HepG2 (cell line): ENCODE measurements at regions not wholly inside any gene's neighbourhood (a gene's known extent, or its start where the extent isn't known, plus 50 kb on each side); places are given as distances from the start of the nearest gene placed in this dataset.

Source experiments
- ATAC-seq: fragments of 200-7000 bp; cut with Tn5 transposase; 3 replicates; pipeline ENCODE4 v1.9.1; 2020; ENCODE audit warnings: mild to moderate bottlenecking, moderate library complexity
- BruUV-seq: library from RNA; stranded (reverse); fragments of 400-500 nt; replicated peaks from 2 replicates; lab custom pipeline; 2021; lab: Mats Ljungman, UMichigan
- CTCF ChIA-PET: fragments of 300-600 bp; formaldehyde crosslinking; extraction: SDS; loops from one replicate; lab custom pipeline; 2021; ENCODE audit warnings: low total read pairs, inconsistent platforms, low intra/inter-chr PET ratio; lab: Yijun Ruan, JAX
- POLR2A ChIA-PET: fragments of 350-600 bp; sonication (Branson Sonifier 250); formaldehyde crosslinking; loops from one replicate; lab custom pipeline; 2020; ENCODE audit warnings: antibody characterized with exemption, inconsistent platforms; lab: Yijun Ruan, JAX
- DNase-seq: peaks from one replicate; pipeline ENCODE4 v3.0.0-alpha.2; 2015; ENCODE audit warnings: low spot score
- FAIRE-seq: peaks from 3 replicates; lab custom pipeline; 2011; peaks lifted over from hg19 to GRCh38; lab: Jason Lieb, UNC
- H2AFZ ChIP-seq: one replicate; pipeline ENCODE4 v1.6.1; 2011; ENCODE audit warnings: low read length, inconsistent platforms
- H3K27ac ChIP-seq: fragments of 300-600 bp; 3 replicates; pipeline ENCODE4 v1.8.0; 2011; ENCODE audit warnings: mixed run types, mild to moderate bottlenecking, mixed read lengths, low read length, inconsistent platforms; ENCODE audit not compliant: insufficient read depth; ENCODE audit errors: extremely low read length
- H3K27me3 ChIP-seq, 2 experiments: fragments of 200-600 bp in 1 of 2; 2 replicates in 1 of 2; 3 replicates in 1 of 2; pipeline versions ENCODE4 v1.6.0 to v1.8.0; 2011; ENCODE audit warnings: low read length in 2 of 2, mild to moderate bottlenecking in 2 of 2, moderate library complexity in 2 of 2, inconsistent platforms in 1 of 2; ENCODE audit not compliant: insufficient read depth in 2 of 2, control insufficient read depth in 1 of 2
- H3K36me3 ChIP-seq, 2 experiments: fragments of 200-600 bp in 1 of 2; replicated peaks in 1 of 2; 2 replicates in 1 of 2; 3 replicates in 1 of 2; pipeline versions ENCODE4 v1.5.1 to v1.8.0; 2011; ENCODE audit warnings: low read length in 2 of 2, inconsistent platforms in 1 of 2; ENCODE audit not compliant: insufficient read depth in 2 of 2, control insufficient read depth in 1 of 2
- H3K4me1 ChIP-seq: 2 replicates; pipeline ENCODE4 v1.5.1; 2012; ENCODE audit warnings: low read length, inconsistent platforms; ENCODE audit not compliant: insufficient read depth
- H3K4me2 ChIP-seq: 2 replicates; pipeline ENCODE4 v1.6.0; 2011; ENCODE audit warnings: low read depth, low read length, inconsistent platforms
- H3K4me3 ChIP-seq, 3 experiments: fragments of 200-600 bp in 1 of 3; sonication (generic), shearing (Covaris generic) in 1 of 3; replicated peaks in 1 of 3; 2 replicates each; pipeline ENCODE4 v1.5.1; 2011 to 2016; ENCODE audit warnings: low read length in 3 of 3, inconsistent platforms in 2 of 3, low read depth in 2 of 3, mild to moderate bottlenecking in 2 of 3, control low read depth in 1 of 3, mixed read lengths in 1 of 3; ENCODE audit not compliant: insufficient read depth in 1 of 3
- H3K79me2 ChIP-seq: one replicate; pipeline ENCODE4 v1.6.1; 2011; ENCODE audit warnings: low read length, inconsistent platforms; ENCODE audit not compliant: insufficient read depth
- H3K9ac ChIP-seq: 2 replicates; pipeline ENCODE4 v1.6.0; 2011; ENCODE audit warnings: mild to moderate bottlenecking, low read depth, low read length, inconsistent platforms; ENCODE audit not compliant: insufficient read depth
- H3K9me3 ChIP-seq: 2 replicates; pipeline ENCODE4 v1.5.1; 2012; ENCODE audit warnings: mild to moderate bottlenecking, low read length
- H4K20me1 ChIP-seq: 2 replicates; pipeline ENCODE4 v1.6.0; 2011; ENCODE audit warnings: inconsistent platforms, mild to moderate bottlenecking, low read length, moderate library complexity; ENCODE audit not compliant: insufficient read depth
- ARHGAP35 ChIP-seq: sonication (generic); formaldehyde crosslinking; IDR thresholded peaks from 2 replicates; pipeline ENCODE4 v1.9.0; 2022; ENCODE audit warnings: mild to moderate bottlenecking, inconsistent platforms, moderate library complexity, missing genetic modification reagents, borderline replicate concordance
- BCL6 ChIP-seq: IDR thresholded peaks from 2 replicates; pipeline ENCODE4 v1.6.1; 2016; ENCODE audit warnings: missing genetic modification reagents, missing compliant biosample characterization
- CBX5 ChIP-seq: sonication (generic); formaldehyde crosslinking; IDR thresholded peaks from 2 replicates; pipeline ENCODE4 v1.4.0; 2020; ENCODE audit warnings: missing genetic modification reagents, borderline replicate concordance
- GATAD2A ChIP-seq: IDR thresholded peaks from 2 replicates; pipeline ENCODE4 v1.6.1; 2016
- HOXD1 ChIP-seq: sonication (generic); formaldehyde crosslinking; IDR thresholded peaks from 2 replicates; pipeline ENCODE4 v1.5.0; 2020; ENCODE audit warnings: missing genetic modification reagents
- PPARG ChIP-seq: conservative IDR thresholded peaks from 2 replicates; pipeline ENCODE4 v1.6.1; 2016; ENCODE audit warnings: missing biosample characterization, missing genetic modification reagents
- ZNF709 ChIP-seq: sonication (generic); formaldehyde crosslinking; IDR thresholded peaks from 2 replicates; pipeline ENCODE4 v1.5.0; 2020; ENCODE audit warnings: mild to moderate bottlenecking, missing genetic modification reagents
- ZNF746 ChIP-seq: sonication (generic); formaldehyde crosslinking; IDR thresholded peaks from 2 replicates; pipeline ENCODE4 v1.8.0; 2022; ENCODE audit warnings: mild to moderate bottlenecking, missing genetic modification reagents
- ZNF766 ChIP-seq: sonication (generic); formaldehyde crosslinking; IDR thresholded peaks from 2 replicates; pipeline ENCODE4 v1.5.0; 2020; ENCODE audit warnings: missing genetic modification reagents, borderline replicate concordance
- ZZZ3 ChIP-seq: sonication (generic); formaldehyde crosslinking; IDR thresholded peaks from 2 replicates; pipeline ENCODE4 v1.4.0; 2020; ENCODE audit warnings: missing genetic modification reagents, mild to moderate bottlenecking, borderline replicate concordance
- WGBS: methylation state at CpG from one replicate; pipeline ENCODE4 v1.1.6; 2017; ENCODE audit warnings: low lambda C conversion rate; 5-methylcytosine and 5-hydroxymethylcytosine counted together
- in situ Hi-C: cut with HindIII; loops from 2 replicates; pipeline ENCODE4 v1.10.0; 2017; ENCODE audit warnings: low pct_unique_long_range_greater_than_20kb; ENCODE audit not compliant: extremely low pct_ligation_motif_present
- intact Hi-C: fragments of 100-400 bp; cut with micrococcal nuclease; formaldehyde crosslinking; loops from one replicate; pipeline ENCODE4 v1.10.0; 2022; ENCODE audit not compliant: unreplicated experiment
- TF ChIP-seq, protein P1 (sequence below): sonication (generic); formaldehyde crosslinking; IDR thresholded peaks from 2 replicates; pipeline ENCODE4 v1.4.0; 2020; ENCODE audit warnings: missing genetic modification reagents, borderline replicate concordance
- TF ChIP-seq, protein P2 (sequence below): sonication (generic); formaldehyde crosslinking; IDR thresholded peaks from 2 replicates; pipeline ENCODE4 v1.5.0; 2020; ENCODE audit warnings: mild to moderate bottlenecking, missing genetic modification reagents, borderline replicate concordance
- TF ChIP-seq, protein P3 (sequence below): sonication (generic); formaldehyde crosslinking; conservative IDR thresholded peaks from 2 replicates; pipeline ENCODE4 v1.4.0; 2020; ENCODE audit warnings: mild to moderate bottlenecking, missing genetic modification reagents, moderate library complexity
- TF ChIP-seq, protein P4 (sequence below): sonication (generic); formaldehyde crosslinking; IDR thresholded peaks from 2 replicates; pipeline ENCODE4 v1.5.0; 2020; ENCODE audit warnings: mild to moderate bottlenecking, missing genetic modification reagents

- CTCF ChIA-PET, result no interaction called here
- H3K9me3 ChIP-seq, result no peaks in the 10 kb centered on the region
- H2AFZ ChIP-seq, result no peak overlapping the region
- H4K20me1 ChIP-seq, result no peaks in the 10 kb centered on the region
- no peak overlapping the region for H3K9ac ChIP-seq
- in situ Hi-C loops, result no loop called here
- ATAC-seq (0 out of 3 replicates have a peak, but pooled peaks have one; percentile 28), FAIRE-seq (no peak), DNase-seq (no peak)
- H3K4me3 ChIP-seq, result no peak overlapping the region
- WGBS, result 0% methylated on average over 1 of the region's 1 CpG
- H3K4me2 ChIP-seq, result no peak overlapping the region
- POLR2A ChIA-PET, result no interaction called here
- intact Hi-C loops, result no loop called here
- no peaks in the 10 kb centered on the region for H3K4me1 ChIP-seq
- peaks cover 2 to 13% of the 10 kb centered on the region in 2 experiments; a peak in 2 of 5 replicates for H3K27me3 ChIP-seq
- no peak overlapping the region for H3K27ac ChIP-seq
- H3K36me3 ChIP-seq, result no peaks in the 10 kb centered on the region
- no peaks in the 10 kb centered on the region for H3K79me2 ChIP-seq
- BruUV-seq, result no TSS peak
- TF ChIP-seq, protein P1, sequence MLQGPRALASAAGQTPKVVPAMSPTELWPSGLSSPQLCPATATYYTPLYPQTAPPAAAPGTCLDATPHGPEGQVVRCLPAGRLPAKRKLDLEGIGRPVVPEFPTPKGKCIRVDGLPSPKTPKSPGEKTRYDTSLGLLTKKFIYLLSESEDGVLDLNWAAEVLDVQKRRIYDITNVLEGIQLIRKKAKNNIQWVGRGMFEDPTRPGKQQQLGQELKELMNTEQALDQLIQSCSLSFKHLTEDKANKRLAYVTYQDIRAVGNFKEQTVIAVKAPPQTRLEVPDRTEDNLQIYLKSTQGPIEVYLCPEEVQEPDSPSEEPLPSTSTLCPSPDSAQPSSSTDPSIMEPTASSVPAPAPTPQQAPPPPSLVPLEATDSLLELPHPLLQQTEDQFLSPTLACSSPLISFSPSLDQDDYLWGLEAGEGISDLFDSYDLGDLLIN (CRISPR knock-in tag), result no peak
- TF ChIP-seq, protein P2, sequence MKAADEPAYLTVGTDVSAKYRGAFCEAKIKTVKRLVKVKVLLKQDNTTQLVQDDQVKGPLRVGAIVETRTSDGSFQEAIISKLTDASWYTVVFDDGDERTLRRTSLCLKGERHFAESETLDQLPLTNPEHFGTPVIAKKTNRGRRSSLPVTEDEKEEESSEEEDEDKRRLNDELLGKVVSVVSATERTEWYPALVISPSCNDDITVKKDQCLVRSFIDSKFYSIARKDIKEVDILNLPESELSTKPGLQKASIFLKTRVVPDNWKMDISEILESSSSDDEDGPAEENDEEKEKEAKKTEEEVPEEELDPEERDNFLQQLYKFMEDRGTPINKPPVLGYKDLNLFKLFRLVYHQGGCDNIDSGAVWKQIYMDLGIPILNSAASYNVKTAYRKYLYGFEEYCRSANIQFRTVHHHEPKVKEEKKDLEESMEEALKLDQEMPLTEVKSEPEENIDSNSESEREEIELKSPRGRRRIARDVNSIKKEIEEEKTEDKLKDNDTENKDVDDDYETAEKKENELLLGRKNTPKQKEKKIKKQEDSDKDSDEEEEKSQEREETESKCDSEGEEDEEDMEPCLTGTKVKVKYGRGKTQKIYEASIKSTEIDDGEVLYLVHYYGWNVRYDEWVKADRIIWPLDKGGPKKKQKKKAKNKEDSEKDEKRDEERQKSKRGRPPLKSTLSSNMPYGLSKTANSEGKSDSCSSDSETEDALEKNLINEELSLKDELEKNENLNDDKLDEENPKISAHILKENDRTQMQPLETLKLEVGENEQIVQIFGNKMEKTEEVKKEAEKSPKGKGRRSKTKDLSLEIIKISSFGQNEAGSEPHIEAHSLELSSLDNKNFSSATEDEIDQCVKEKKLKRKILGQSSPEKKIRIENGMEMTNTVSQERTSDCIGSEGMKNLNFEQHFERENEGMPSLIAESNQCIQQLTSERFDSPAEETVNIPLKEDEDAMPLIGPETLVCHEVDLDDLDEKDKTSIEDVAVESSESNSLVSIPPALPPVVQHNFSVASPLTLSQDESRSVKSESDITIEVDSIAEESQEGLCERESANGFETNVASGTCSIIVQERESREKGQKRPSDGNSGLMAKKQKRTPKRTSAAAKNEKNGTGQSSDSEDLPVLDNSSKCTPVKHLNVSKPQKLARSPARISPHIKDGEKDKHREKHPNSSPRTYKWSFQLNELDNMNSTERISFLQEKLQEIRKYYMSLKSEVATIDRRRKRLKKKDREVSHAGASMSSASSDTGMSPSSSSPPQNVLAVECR, result no peak
- no peak for TF ChIP-seq ARHGAP35 (CRISPR knock-in tag)
- TF ChIP-seq ZNF766 (CRISPR knock-in tag), result no peak
- TF ChIP-seq, protein P3, sequence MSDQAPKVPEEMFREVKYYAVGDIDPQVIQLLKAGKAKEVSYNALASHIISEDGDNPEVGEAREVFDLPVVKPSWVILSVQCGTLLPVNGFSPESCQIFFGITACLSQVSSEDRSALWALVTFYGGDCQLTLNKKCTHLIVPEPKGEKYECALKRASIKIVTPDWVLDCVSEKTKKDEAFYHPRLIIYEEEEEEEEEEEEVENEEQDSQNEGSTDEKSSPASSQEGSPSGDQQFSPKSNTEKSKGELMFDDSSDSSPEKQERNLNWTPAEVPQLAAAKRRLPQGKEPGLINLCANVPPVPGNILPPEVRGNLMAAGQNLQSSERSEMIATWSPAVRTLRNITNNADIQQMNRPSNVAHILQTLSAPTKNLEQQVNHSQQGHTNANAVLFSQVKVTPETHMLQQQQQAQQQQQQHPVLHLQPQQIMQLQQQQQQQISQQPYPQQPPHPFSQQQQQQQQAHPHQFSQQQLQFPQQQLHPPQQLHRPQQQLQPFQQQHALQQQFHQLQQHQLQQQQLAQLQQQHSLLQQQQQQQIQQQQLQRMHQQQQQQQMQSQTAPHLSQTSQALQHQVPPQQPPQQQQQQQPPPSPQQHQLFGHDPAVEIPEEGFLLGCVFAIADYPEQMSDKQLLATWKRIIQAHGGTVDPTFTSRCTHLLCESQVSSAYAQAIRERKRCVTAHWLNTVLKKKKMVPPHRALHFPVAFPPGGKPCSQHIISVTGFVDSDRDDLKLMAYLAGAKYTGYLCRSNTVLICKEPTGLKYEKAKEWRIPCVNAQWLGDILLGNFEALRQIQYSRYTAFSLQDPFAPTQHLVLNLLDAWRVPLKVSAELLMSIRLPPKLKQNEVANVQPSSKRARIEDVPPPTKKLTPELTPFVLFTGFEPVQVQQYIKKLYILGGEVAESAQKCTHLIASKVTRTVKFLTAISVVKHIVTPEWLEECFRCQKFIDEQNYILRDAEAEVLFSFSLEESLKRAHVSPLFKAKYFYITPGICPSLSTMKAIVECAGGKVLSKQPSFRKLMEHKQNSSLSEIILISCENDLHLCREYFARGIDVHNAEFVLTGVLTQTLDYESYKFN (CRISPR knock-in tag), result no peak
- no peak for TF ChIP-seq GATAD2A (CRISPR knock-in tag)
- TF ChIP-seq, protein P4, sequence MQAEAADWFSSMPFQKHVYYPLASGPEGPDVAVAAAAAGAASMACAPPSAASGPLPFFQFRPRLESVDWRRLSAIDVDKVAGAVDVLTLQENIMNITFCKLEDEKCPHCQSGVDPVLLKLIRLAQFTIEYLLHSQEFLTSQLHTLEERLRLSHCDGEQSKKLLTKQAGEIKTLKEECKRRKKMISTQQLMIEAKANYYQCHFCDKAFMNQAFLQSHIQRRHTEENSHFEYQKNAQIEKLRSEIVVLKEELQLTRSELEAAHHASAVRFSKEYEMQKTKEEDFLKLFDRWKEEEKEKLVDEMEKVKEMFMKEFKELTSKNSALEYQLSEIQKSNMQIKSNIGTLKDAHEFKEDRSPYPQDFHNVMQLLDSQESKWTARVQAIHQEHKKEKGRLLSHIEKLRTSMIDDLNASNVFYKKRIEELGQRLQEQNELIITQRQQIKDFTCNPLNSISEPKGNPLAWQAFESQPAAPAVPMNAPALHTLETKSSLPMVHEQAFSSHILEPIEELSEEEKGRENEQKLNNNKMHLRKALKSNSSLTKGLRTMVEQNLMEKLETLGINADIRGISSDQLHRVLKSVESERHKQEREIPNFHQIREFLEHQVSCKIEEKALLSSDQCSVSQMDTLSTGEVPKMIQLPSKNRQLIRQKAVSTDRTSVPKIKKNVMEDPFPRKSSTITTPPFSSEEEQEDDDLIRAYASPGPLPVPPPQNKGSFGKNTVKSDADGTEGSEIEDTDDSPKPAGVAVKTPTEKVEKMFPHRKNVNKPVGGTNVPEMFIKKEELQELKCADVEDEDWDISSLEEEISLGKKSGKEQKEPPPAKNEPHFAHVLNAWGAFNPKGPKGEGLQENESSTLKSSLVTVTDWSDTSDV (CRISPR knock-in tag), result no peak
- no peak for TF ChIP-seq BCL6 (CRISPR knock-in tag)
- TF ChIP-seq ZNF709 (CRISPR knock-in tag), result no peak
- TF ChIP-seq HOXD1, result no peak
- TF ChIP-seq ZNF746, result no peak
- no peak for TF ChIP-seq CBX5
- TF ChIP-seq ZZZ3, result no peak
- TF ChIP-seq PPARG (CRISPR knock-in tag), result no peak
Observed at GRCh38 chr2:53452400-53452799, 315.2 kb upstream of the CHAC2 start.
